ENCODE measurements at regions not wholly inside any gene's neighbourhood (a gene's known extent, or its start where the extent isn't known, plus 50 kb on each side); places are given as distances from the start of the nearest gene placed in this dataset. TPM values are rescaled to one million over a fixed set of nuclear protein-coding genes. Genes with fewer than 3 reads are reported as not detected.
"Not testable (repeated sequence)": the region's sequence is repeated elsewhere in the genome, so short reads cannot be mapped to it uniquely, and the experiment has no call there.

GRCh38 chr16:21532996-21533395 is 66.4 kb upstream of the METTL9 start:
- DNase-seq (ENCODE audit: low read depth in 2 of 3, low spot score in 2 of 3) = not testable (repeated sequence)

GRCh38 chr16:21533474-21533873 is 65.9 kb upstream of the METTL9 start:
- not testable (repeated sequence) for DNase-seq (ENCODE audit: low read depth in 2 of 3, low spot score in 2 of 3)

GRCh38 chr16:21534561-21534960 is 64.8 kb upstream of the METTL9 start:
- peak in 2 of 3 donors; percentile 38 to 56 for DNase-seq (ENCODE audit: low read depth in 2 of 3, low spot score in 2 of 3)

GRCh38 chr16:21535201-21535600 is 64.2 kb upstream of the METTL9 start:
- not testable (repeated sequence) for DNase-seq (ENCODE audit: low read depth in 2 of 3, low spot score in 2 of 3)

- DNase-seq (ENCODE audit: low read depth in 2 of 3, low spot score in 2 of 3) = not testable (repeated sequence)
These were observed 62.6 kb upstream of the METTL9 start for GRCh38 chr16:21536740-21537139.

GRCh38 chr16:21537598-21537997 is 61.8 kb upstream of the METTL9 start:
- not testable (repeated sequence) for DNase-seq (ENCODE audit: low read depth in 2 of 3, low spot score in 2 of 3)

GRCh38 chr16:21539107-21539618 is 60.2 kb upstream of the METTL9 start:
- DNase-seq (ENCODE audit: low read depth in 2 of 3, low spot score in 2 of 3) = not testable (repeated sequence)

- DNase-seq (ENCODE audit: low read depth in 2 of 3, low spot score in 2 of 3) = peak in 2 of 3 donors; percentile 75 to 82
These were observed 58.5 kb upstream of the METTL9 start for GRCh38 chr16:21540770-21541433.

- DNase-seq (ENCODE audit: low read depth in 2 of 3, low spot score in 2 of 3) = peak in 1 of 3 donors; percentile 21
These were observed 57.7 kb upstream of the METTL9 start for GRCh38 chr16:21541611-21542051.

GRCh38 chr16:21542075-21542474 is 57.3 kb upstream of the METTL9 start:
- not testable (repeated sequence) for DNase-seq (ENCODE audit: low read depth in 2 of 3, low spot score in 2 of 3)

- not testable (repeated sequence) for DNase-seq (ENCODE audit: low read depth in 2 of 3, low spot score in 2 of 3)
These were observed 56.8 kb upstream of the METTL9 start for GRCh38 chr16:21542491-21543124.

GRCh38 chr16:21543151-21543836 is 56.1 kb upstream of the METTL9 start:
- DNase-seq (ENCODE audit: low read depth in 2 of 3, low spot score in 2 of 3) = not testable (repeated sequence)

- DNase-seq (ENCODE audit: low read depth in 2 of 3, low spot score in 2 of 3) = not testable (repeated sequence)
These were observed 53.6 kb upstream of the METTL9 start for GRCh38 chr16:21545664-21546326.

GRCh38 chr16:21549396-21549795 is 50.0 kb upstream of the METTL9 start:
- DNase-seq (ENCODE audit: low read depth in 2 of 3, low spot score in 2 of 3) = not testable (repeated sequence)

Small RNA genes in the stretch of these regions (small RNA-seq; reads per million reads assigned to genes)
- gene MIR3680-1 = not detected

All from hematopoietic multipotent progenitor cell (in vitro differentiated cells).